Brain pericyte (primary cell): ENCODE measurements at regions not wholly inside any gene's neighbourhood (a gene's known extent, or its start where the extent isn't known, plus 50 kb on each side); places are given as distances from the start of the nearest gene placed in this dataset.
"Not testable (repeated sequence)": the region's sequence is repeated elsewhere in the genome, so short reads cannot be mapped to it uniquely, and the experiment has no call there.

Source experiments
- DNase-seq: peaks from one replicate; pipeline ENCODE4 v3.0.0-alpha.2; 2012; ENCODE audit warnings: low read depth, low spot score

DNA sequence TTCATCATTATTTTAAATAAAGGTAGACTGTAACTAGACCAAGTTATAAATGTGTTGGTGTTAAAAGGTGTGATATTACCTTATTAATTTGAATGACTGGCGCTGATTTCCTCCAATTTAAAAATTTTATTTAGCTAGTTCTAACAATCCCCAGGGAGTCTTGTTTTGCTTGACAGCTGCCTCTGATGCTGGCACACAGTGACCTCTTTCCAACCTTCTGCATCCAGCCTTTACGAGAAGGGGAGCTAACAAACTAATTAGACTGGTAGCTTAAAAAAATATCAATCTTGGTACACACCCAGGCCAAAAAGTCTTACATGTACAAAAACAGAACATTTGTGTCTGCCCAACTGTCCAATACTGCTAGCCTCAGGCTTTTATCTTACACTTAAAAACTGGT, 51.8 kb upstream of the ENPEP start:
- no peak for DNase-seq

GRCh38 chr4:110418641-110419040, 57.3 kb upstream of the ENPEP start:
- DNase-seq: no peak

- DNase-seq: no peak
Observed at GRCh38 chr4:110417136-110417535, 58.8 kb upstream of the ENPEP start.

GRCh38 chr4:110415478-110415877, 60.5 kb upstream of the ENPEP start:
- DNase-seq: no peak

DNA sequence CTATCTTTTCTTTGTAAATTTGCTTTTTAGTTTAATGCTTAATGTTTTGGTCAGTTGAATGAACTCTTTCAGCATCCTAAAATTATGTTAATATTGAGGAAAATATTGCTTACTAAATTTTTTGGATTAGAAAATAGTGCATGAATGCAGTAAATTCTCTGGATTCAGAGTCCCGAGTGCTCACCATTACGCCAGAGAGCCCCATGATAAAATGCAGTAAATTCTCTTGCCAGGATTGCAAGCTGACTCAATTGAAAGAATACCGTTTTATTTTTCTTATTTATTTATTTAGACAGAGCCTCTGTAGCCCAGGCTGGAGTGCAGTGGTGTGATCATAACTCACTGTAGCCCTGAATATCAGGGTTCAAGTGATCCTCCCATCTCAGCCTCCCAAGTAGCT, 60.9 kb upstream of the ENPEP start:
- no peak for DNase-seq

DNA sequence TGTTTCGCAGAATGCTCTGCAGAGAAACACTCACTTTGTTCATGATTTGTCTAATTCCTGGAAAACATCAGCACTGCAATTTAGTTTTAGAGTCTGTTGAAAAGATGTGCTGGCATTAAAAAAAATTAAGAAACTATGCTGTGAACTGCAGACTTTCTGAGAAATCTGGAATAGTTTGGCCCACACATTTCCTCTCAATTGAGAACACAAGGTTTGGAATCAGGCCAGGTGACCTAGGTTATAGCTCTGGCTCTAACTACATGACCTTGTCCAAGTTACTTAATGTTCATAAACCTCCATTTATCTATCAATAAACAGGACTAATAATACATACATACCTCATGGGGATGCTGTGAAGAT, 61.4 kb upstream of the ENPEP start:
- no peak for DNase-seq

DNA sequence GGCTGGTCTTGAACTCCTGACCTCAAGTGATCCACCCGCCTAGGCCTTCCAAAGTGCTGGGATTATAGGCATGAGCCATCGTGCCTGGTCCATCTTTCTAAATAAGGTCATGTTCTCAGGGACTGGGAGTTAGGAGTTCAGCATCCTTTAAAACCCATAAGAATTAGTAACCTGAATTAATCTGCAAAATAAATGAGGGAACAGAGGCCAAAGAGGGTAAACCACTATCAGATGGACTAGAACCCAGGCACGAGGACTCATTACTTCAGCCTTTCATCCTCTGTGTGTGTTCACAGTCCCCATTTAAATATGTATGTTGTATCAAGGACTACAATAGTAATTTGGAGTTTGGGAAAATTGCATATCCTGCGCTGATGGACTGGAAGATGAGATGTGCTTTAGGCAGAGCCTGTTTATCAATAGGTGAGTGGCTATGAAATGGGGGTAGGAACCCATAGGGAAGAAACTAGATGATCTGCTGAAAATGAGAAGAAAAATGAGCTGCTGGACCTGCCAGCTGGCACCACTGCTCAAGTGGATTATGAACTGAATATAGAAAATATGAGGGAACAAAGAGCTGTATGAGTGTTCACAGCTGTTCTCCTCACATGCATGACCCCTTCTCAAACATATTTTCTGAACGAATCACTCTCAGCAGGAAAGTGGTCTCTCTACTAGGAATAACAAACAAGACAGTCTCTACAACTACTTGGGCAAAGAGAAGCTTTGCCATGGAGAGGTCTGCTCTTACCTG, 62.0 kb upstream of the ENPEP start:
- DNase-seq: not testable (repeated sequence)

DNA sequence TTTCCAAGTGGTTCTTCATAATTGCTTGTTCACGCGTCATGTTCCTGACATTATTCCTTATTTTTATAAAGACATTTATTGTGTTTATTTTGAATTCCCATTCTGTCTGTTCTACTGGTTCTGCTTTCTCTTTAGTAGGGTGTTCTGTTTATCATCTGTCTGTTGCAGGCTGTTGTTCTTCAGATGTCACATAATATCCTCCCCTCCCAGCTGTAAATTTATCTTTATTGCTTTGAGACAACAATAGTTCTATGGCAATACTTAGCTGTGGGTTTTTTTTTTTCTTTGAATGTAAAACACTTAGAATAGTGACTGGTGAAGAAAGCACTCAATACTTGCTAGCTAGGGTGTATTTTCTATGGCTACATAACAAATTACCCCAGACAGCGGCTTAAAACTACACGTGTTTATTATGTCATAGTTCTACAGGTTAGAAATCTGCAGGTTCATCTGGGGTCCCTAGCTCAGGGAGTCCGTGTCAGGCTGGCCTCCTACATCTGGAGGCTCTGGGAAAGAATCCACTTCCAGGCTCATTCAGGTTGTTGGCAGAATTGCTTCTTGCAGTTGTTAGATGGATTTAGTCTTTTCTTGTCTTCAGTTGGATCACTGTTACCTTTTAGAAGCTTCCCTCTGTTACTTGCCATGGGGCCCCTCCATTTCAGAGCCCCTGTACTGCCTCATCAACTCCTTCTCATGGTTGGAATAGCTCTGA, 63.4 kb upstream of the ENPEP start:
- DNase-seq: no peak

DNA sequence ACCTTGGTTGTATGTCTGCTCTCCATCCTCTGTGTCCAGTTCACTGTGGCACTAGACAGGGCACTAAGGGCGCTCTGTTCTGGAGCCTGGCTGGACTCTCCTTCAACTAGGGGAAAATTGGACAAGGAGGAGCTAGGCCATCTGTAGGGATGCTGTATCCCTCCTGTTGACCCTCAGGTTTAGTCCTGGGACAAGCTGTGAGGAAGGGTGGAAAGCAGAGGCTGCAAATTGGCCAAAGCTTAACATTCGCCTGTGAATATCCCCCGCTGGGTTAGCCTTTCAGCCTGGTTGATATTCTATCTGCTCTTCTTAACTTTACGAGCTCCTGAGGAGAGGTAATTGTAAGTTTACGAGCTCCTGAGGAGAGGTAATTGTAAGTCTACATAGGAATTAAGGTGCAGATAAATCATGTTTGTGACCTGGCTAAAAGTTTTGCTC, 64.4 kb upstream of the ENPEP start:
- no peak for DNase-seq

- DNase-seq: not testable (repeated sequence)
Observed at GRCh38 chr4:110410853-110411573, 64.9 kb upstream of the ENPEP start.

DNA sequence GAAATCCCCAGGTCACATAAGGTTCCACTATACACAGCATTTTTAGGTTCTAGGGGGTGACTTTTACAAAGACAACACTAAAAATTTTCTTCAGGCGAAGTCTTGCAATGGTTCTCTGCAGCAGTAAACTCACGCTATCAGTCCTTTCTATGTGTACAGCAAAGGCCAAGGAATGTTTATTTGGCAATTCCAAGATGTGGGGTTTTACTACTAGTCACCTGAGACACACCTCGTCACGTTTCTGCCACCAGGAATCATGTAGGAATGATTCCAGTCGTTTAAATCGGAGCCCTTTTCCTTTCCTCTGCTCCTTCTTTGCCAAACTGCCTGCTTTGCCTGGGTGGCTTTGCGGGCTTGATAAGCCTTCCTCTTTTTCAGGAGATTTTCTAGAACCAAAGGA, 75.9 kb upstream of the ENPEP start:
- DNase-seq: no peak

DNA sequence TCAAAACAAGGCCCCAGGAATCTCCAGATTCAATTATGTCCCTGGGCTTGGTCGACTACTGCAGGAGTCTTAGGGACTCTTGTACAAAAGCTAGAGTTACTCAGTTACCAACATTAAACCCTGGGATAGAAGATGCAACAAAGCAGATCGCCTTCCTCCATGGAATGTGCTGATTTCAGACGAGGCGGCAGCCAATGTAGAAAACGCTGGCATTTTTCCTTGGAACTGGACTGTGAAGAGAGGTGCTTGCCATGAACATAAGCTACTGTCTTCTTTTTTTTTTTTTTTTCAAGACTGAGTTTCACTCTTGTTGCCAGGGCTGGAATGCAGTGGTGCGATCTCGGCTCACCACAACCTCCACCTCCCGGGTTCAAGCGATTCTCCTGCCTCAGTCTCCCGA, 76.9 kb upstream of the ENPEP start:
- not testable (repeated sequence) for DNase-seq

- no peak for DNase-seq
Observed at GRCh38 chr4:110396963-110397362, 79.0 kb upstream of the ENPEP start.

DNA sequence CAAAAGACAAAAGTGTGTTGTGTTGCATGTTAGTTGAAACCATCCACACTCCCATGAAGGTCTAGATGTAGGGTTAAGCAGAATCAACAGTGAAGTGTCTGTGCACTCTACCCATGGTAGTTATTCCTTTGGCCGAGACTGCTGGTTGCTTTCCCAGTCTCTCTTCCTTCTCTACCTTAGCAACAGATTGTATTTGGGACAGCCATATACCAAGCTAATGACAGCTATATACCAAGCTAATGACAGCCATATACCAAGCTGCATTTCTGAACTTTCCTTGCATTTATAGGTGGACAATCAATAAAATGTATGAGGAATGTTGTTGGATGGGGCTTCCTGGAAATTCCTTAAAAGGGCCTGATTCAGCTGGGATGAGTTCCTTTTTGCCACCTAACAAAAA, 80.5 kb upstream of the ENPEP start:
- no peak for DNase-seq

- DNase-seq: no peak
Observed at GRCh38 chr4:110394871-110395270, 81.1 kb upstream of the ENPEP start.

GRCh38 chr4:110381784-110382183, 94.2 kb upstream of the ENPEP start:
- no peak for DNase-seq

DNA sequence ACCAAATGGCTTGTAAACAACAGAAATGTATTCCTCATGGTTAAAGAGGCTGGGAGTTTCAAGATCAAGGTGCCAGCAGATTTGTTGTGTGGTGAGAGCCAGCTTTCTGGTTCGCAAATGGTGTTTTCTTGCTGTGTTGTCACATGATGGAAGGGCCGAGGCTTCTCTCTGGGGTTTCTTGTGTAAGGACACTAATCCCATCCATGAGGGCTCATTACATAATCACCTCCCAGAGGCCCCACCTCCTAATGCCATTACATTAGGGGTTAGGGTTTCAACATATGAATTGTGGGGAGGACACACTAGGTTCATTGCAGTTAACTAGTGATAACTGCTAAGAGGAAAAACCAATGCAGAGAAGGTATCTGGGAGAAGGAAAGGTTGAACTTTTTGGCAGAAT, 103.5 kb upstream of the ENPEP start:
- no peak for DNase-seq

GRCh38 chr4:110371016-110371770, 104.8 kb upstream of the ENPEP start:
- no peak for DNase-seq

- no peak for DNase-seq
Observed at GRCh38 chr4:110368409-110368808, 107.5 kb upstream of the ENPEP start.

DNA sequence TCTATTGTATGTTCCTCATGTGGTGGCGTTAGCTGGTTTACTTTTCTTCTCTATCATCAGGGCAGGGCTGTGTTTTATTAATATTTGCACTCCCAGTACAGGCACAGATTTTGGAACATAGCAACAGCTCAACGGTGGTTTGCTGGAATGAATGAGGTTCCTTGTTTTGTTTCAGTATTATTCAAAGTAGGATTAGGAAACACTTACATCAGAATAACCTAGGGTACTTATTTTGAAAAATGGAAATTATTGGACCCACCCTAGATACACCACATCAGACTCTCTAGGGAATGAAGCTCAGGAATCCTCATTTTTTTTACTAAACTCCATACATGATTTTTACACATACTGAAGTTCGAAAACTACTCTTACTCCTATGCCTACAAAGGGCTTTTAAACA, 108.8 kb upstream of the ENPEP start:
- DNase-seq: no peak

GRCh38 chr4:110365761-110366160, 110.2 kb upstream of the ENPEP start:
- DNase-seq: no peak

- DNase-seq: peak; percentile 63
Observed at GRCh38 chr4:110364911-110365520, 110.9 kb upstream of the ENPEP start.
